Coronary artery (tissue), 2 donors: ENCODE measurements at regions not wholly inside any gene's neighbourhood (a gene's known extent, or its start where the extent isn't known, plus 50 kb on each side); places are given as distances from the start of the nearest gene placed in this dataset.

Experiments used
- DNase-seq: peaks from one replicate; pipeline ENCODE4 v3.0.0-alpha.2; 2017; ENCODE audit warnings: low spot score
- H3K27ac ChIP-seq, 2 donors: fragments of 200-600 bp; sonication (generic); one replicate each; pipeline ENCODE4 v1.5.1; 2016 to 2019
- H3K4me3 ChIP-seq: fragments of 200-600 bp; sonication (generic); 2 replicates; pipeline ENCODE4 v1.5.1; 2016; ENCODE audit warnings: mild to moderate bottlenecking, moderate library complexity
- TF ChIP-seq, protein P1 (sequence below): fragments of 200-600 bp; sonication (generic); IDR thresholded peaks from one replicate; pipeline ENCODE4 v1.5.1; 2019; ENCODE audit warnings: antibody characterized with exemption

DNA sequence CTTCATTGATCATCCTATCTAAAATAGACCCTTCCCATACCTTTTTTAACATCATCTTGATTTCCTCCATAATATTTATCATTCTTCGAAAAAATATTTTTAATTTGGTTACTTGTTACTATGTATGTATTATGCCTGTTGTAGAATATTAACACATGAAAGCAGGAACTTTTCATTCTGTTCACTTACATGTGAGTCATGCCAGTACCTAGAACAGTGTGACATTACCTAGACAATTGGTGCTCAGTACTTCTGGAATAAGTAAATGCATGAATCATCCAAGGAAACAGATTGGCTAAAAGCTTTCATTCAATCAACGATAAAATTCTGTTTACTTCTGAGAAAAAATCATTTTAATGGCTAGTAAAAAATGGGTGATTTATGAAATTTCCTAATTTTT is 76.4 kb downstream of the CXXC4 start:
- TF ChIP-seq, protein P1, sequence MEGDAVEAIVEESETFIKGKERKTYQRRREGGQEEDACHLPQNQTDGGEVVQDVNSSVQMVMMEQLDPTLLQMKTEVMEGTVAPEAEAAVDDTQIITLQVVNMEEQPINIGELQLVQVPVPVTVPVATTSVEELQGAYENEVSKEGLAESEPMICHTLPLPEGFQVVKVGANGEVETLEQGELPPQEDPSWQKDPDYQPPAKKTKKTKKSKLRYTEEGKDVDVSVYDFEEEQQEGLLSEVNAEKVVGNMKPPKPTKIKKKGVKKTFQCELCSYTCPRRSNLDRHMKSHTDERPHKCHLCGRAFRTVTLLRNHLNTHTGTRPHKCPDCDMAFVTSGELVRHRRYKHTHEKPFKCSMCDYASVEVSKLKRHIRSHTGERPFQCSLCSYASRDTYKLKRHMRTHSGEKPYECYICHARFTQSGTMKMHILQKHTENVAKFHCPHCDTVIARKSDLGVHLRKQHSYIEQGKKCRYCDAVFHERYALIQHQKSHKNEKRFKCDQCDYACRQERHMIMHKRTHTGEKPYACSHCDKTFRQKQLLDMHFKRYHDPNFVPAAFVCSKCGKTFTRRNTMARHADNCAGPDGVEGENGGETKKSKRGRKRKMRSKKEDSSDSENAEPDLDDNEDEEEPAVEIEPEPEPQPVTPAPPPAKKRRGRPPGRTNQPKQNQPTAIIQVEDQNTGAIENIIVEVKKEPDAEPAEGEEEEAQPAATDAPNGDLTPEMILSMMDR, result no peak
- Histone ChIP-seq H3K4me3 (no peak overlapping the region), H3K27ac (no peak overlapping the region)
- DNase-seq, result no peak

DNA sequence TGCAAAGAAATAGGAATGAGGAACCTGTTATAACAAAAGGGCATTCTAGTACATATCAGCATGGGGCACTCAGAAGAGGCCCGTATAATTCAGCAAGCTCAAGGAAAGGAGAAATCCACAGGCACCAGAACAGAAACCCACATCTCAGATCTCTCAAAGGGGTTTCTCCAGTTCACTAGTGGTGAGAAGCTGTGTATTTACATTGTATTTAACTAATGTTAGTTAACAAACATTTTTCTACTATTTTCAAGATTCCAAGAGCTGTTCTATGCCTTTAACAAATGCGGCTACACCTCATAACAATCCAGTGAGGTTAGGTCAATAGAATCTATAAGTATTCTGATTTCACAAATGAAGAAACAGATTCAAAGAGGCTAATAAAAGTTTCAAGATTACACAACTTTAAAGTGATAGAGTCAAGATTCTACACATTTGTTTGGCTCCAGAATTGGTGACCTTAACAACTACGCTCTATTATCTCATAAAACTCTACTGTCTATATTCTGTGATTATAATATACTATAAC is 77.3 kb downstream of the CXXC4 start:
- H3K4me3 ChIP-seq, result no peak overlapping the region
- TF ChIP-seq, protein P1, result no peak
- DNase-seq, result no peak
- no peak overlapping the region for H3K27ac ChIP-seq

DNA sequence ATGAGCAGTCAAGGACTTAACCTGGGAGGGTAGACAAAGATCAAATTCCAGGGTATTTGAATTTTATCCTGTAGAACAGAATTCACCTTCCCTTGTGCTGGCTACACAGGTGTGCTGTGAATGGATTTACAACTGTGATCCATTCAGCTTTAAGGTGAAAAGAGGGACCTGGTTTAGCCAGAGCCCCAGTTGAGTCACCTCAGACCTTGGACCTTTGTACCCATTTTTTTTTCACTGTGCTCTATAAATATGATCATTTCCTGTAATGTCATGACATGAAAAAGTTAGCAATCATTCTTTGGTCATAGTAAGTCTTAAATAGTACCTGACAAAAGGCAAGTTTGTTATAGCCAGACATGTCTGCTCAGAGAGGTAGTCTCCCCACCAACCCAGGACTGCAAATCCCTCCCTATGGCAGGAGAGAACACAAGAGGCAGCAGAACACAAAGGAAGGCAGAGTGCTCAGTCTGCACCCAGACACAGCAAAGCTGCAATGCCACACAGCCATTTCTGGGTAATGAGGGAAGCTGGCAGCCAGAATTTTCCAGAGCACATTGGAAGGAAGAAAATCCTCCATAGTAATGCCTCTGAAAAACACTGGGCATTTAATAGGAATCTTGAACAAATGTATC is 77.9 kb downstream of the CXXC4 start:
- Histone ChIP-seq H3K27ac (no peak overlapping the region), H3K4me3 (no peak overlapping the region)
- TF ChIP-seq, protein P1, result no peak
- DNase-seq, result no peak

DNA sequence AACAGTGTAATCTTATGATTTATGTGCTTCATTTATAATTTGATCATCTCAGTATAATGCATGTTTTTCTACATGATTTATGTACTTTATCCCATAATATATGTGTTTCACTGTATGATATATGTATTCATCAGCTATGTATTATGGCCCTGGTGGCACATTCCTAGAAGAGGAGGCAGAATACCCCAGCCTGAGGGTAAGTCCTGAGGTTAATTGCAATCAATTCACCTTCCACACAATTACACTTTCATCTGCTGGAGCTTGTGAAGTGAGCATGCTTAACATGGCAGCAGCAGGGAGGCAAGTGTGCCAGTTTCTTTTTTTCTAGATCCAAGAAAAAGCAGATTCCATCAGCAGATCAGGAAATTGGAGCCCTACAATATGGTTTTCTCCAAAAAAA is 81.2 kb downstream of the CXXC4 start:
- H3K4me3 ChIP-seq, result no peak overlapping the region
- TF ChIP-seq, protein P1, result no peak
- no peak overlapping the region for H3K27ac ChIP-seq
- no peak for DNase-seq

DNA sequence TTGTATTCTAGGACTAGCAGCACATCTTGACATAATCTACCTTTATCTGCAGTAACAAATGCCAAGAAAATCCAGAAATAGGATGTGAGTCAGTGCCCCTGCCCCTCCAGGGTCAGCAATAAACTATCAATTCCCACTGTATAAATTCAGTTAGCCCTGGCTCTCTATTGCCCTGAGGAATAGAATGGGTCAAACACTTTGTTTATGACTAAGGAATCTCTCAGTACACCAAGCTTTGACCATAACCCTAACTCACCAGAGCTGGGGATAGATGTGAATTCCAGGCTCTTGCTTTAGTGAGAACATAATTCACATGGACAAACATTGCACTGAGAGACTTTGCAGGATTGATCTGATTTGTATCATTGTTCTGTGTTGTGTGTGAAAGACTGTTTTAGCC is 82.3 kb downstream of the CXXC4 start:
- TF ChIP-seq, protein P1, result no peak
- no peak overlapping the region for H3K4me3 ChIP-seq
- no peak overlapping the region for H3K27ac ChIP-seq
- DNase-seq, result no peak

DNA sequence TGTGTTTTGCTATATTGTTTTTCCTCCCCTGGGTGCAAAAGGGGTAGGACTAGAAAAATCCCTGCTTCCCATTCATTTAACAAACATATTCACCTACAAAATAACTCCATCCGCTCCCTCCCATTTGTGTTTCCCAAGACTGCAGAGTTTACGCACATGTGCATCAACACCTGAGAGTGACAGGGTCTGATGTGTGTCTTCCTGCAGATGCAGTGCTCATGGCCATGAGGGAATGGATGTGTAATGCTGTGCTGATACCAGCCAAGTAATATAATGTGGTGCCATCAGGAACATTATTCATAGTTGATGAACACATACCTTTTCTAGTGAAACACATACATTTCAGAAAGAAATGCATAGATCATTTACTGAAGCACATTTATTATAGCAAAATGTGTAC is 83.2 kb downstream of the CXXC4 start:
- no peak for DNase-seq
- Histone ChIP-seq H3K4me3 (no peak overlapping the region), H3K27ac (no peak overlapping the region)
- TF ChIP-seq, protein P1, result no peak

DNA sequence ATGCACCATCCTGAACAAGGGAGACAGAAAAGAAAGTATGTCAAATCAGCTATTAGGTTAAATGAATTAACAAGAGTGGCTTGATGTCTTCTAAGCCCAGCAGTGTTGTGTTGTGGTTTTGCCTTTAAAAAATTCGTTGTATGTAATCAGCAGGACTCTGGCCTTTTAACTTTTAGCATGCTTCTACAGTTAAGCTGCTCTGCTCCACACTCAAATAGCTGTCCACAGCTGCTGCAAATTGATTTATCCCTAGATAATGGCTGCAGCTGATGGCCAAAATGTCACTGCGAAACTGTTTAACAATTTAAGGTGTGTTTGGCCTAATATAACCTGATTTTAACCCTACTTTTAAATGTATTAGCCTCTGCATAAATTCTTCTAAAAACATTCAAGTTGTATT is 85.8 kb downstream of the CXXC4 start:
- TF ChIP-seq, protein P1, result no peak
- no peak overlapping the region for H3K27ac ChIP-seq
- H3K4me3 ChIP-seq, result no peak overlapping the region
- no peak for DNase-seq
